Liver (tissue), 7 donors: ENCODE measurements at regions not wholly inside any gene's neighbourhood (a gene's known extent, or its start where the extent isn't known, plus 50 kb on each side); places are given as distances from the start of the nearest gene placed in this dataset.
"Not testable (repeated sequence)": the region's sequence is repeated elsewhere in the genome, so short reads cannot be mapped to it uniquely, and the experiment has no call there.

ENCODE experiments used
- DNase-seq: peaks from one replicate; pipeline ENCODE4 v3.0.0-alpha.2; 2017; ENCODE audit warnings: low spot score
- H3K27ac ChIP-seq, 2 donors: one replicate each; pipeline ENCODE4 v1.7.0; 2013; ENCODE audit warnings: inconsistent platforms in 2 of 2, low read length in 2 of 2, control low read depth in 1 of 2, low read depth in 1 of 2, mild to moderate bottlenecking in 1 of 2
- H3K27me3 ChIP-seq, 4 donors: one replicate each; pipeline versions ENCODE4 v1.6.1 to v1.7.0; 2013; ENCODE audit warnings: low read length in 3 of 4, inconsistent platforms in 1 of 4, mild to moderate bottlenecking in 1 of 4, moderate library complexity in 1 of 4; ENCODE audit not compliant: control insufficient read depth in 4 of 4, insufficient read depth in 4 of 4
- H3K36me3 ChIP-seq, 4 donors: one replicate each; pipeline versions ENCODE4 v1.6.1 to v1.7.0; 2013; ENCODE audit warnings: low read length in 3 of 4, mild to moderate bottlenecking in 3 of 4, low read depth in 1 of 4, moderate library complexity in 1 of 4; ENCODE audit not compliant: control insufficient read depth in 4 of 4, insufficient read depth in 3 of 4
- H3K4me1 ChIP-seq, 4 donors: one replicate each; pipeline versions ENCODE4 v1.6.1 to v1.7.0; 2013; ENCODE audit warnings: low read length in 3 of 4, mild to moderate bottlenecking in 3 of 4, moderate library complexity in 1 of 4; ENCODE audit not compliant: control insufficient read depth in 4 of 4, insufficient read depth in 4 of 4
- H3K4me3 ChIP-seq, 3 donors: one replicate each; pipeline versions ENCODE4 v1.6.1 to v1.7.0; 2013; ENCODE audit warnings: low read length in 3 of 3, control low read depth in 1 of 3, low read depth in 1 of 3, mild to moderate bottlenecking in 1 of 3
- H3K9ac ChIP-seq, 2 donors: one replicate each; pipeline ENCODE4 v1.7.0; 2013; ENCODE audit warnings: low read length in 2 of 2, mild to moderate bottlenecking in 2 of 2, moderate library complexity in 2 of 2, control low read depth in 1 of 2, low read depth in 1 of 2
- H3K9me3 ChIP-seq, 4 donors: one replicate each; pipeline versions ENCODE4 v1.6.1 to v1.7.0; 2013; ENCODE audit warnings: low read length in 3 of 4; ENCODE audit not compliant: control insufficient read depth in 4 of 4
- ATF3 ChIP-seq: IDR thresholded peaks from 2 replicates; pipeline ENCODE4 v1.6.1; 2016; ENCODE audit warnings: antibody characterized with exemption
- EGR1 ChIP-seq, 2 donors: IDR thresholded peaks; 2 replicates each; pipeline ENCODE4 v1.6.1; 2016 to 2018; ENCODE audit warnings: antibody characterized with exemption in 2 of 2, low read depth in 2 of 2
- FOXA1 ChIP-seq: IDR thresholded peaks from 2 replicates; pipeline ENCODE4 v1.6.1; 2016; ENCODE audit warnings: antibody characterized with exemption
- FOXA2 ChIP-seq: IDR thresholded peaks from 2 replicates; pipeline ENCODE4 v1.6.1; 2016; ENCODE audit warnings: antibody characterized with exemption
- GABPA ChIP-seq, 2 donors: IDR thresholded peaks in 1 of 2; conservative IDR thresholded peaks in 1 of 2; 2 replicates each; pipeline ENCODE4 v1.6.1; 2016; ENCODE audit warnings: antibody characterized with exemption in 2 of 2, mild to moderate bottlenecking in 1 of 2, moderate library complexity in 1 of 2
- HNF4G ChIP-seq: IDR thresholded peaks from 2 replicates; pipeline ENCODE4 v1.6.1; 2016; ENCODE audit warnings: antibody characterized with exemption
- JUND ChIP-seq, 2 donors: IDR thresholded peaks; 2 replicates each; pipeline ENCODE4 v1.6.1; 2016; ENCODE audit warnings: antibody characterized with exemption in 2 of 2
- NR2F2 ChIP-seq: IDR thresholded peaks from 2 replicates; pipeline ENCODE4 v1.6.1; 2016; ENCODE audit warnings: antibody characterized with exemption
- RAD21 ChIP-seq, 2 donors: IDR thresholded peaks; 2 replicates each; pipeline ENCODE4 v1.6.1; 2016; ENCODE audit warnings: antibody characterized with exemption in 2 of 2, mild to moderate bottlenecking in 2 of 2
- REST ChIP-seq: IDR thresholded peaks from 2 replicates; pipeline ENCODE4 v1.6.1; 2016; ENCODE audit warnings: antibody characterized with exemption, mild to moderate bottlenecking
- SP1 ChIP-seq: IDR thresholded peaks from 2 replicates; pipeline ENCODE4 v1.6.1; 2018; ENCODE audit warnings: antibody characterized with exemption, mild to moderate bottlenecking
- TAF1 ChIP-seq: conservative IDR thresholded peaks from 2 replicates; pipeline ENCODE4 v1.6.1; 2016; ENCODE audit warnings: antibody characterized with exemption, mild to moderate bottlenecking
- YY1 ChIP-seq: IDR thresholded peaks from 2 replicates; pipeline ENCODE4 v1.6.1; 2016; ENCODE audit warnings: antibody characterized with exemption, mild to moderate bottlenecking
- ZBTB33 ChIP-seq: IDR thresholded peaks from 2 replicates; pipeline ENCODE4 v1.6.1; 2016; ENCODE audit warnings: antibody characterized with exemption
- WGBS: extraction: QIAGEN DNeasy Blood & Tissue Kit; methylation state at CpG from one replicate; pipeline ENCODE4 v1.1.7; 2013; 5-methylcytosine and 5-hydroxymethylcytosine counted together
- TF ChIP-seq, protein P1 (sequence below): IDR thresholded peaks from 2 replicates; pipeline ENCODE4 v1.6.1; 2016; ENCODE audit warnings: antibody characterized with exemption
- donor health status: healthy.
- donor health status: healthy.
- donor health status: healthy.
- donor health status: healthy.

DNA sequence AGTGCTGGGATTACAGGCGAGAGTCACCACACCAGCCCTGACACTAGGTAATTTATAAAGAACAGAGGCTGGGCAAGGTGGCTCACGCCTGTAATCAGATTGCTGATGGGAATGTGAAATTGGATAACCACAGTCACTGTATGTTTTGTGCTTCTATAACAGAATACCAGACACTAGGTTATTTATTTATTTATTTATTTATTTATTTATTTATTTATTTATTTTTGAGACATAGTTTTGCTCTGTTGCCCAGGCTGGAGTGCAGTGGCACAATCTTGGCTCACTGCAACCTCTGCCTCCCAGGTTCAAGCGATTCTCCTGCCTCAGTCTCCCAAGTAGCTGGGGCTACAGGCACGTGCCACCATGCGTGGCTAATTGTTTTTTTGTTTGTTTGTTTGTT lies 130.0 kb upstream of the FOXN3 start:
- not testable (repeated sequence) for H3K9me3 ChIP-seq, H3K4me3 ChIP-seq, H3K27ac ChIP-seq, H3K27me3 ChIP-seq, H3K36me3 ChIP-seq, H3K9ac ChIP-seq, DNase-seq, H3K4me1 ChIP-seq
- WGBS = 88% methylated on average over 5 of the region's 5 CpGs

DNA sequence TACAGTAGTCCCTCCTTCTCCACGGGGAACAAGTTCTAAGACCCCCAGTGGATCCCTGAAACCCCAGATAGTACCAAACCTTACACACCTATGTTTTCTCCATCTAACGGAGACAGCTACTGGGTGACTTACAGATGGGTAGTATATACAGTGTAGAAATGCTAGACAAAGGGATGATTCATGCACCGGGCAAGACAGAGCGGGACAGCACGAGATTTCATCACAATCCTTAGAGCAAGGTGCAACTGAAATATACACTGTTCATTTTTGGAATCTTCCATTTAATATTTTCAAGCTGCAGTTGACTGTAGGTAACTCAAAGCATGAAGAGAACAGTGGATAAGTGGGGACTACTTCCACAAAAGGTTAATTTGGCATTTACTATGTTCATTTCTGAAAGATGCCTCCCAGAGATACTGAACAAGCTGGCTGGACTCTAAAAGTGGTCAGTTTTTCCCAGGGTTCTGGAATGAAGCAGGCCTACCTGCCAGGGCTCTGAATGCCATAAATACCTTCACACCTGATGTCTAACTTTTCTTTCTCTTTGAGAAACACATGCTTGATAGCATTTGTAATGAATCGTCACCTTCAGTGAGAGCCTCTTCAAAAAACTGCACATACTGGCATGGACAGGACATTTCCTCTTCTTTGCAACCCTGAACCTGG lies 127.7 kb upstream of the FOXN3 start:
- Histone ChIP-seq H3K27me3 (no peaks in the 10 kb centered on the region), H3K36me3 (peaks cover 0 to 3% (median 0%) of the 10 kb centered on the region in 4 donors), H3K4me1 (no peaks in the 10 kb centered on the region), H3K9me3 (no peaks in the 10 kb centered on the region), H3K4me3 (no peak overlapping the region), H3K27ac (no peak overlapping the region), H3K9ac (no peak overlapping the region)
- WGBS = 90% methylated on average over 6 of the region's 6 CpGs
- no peak for DNase-seq
- TF ChIP-seq EGR1 (IDR thresholded peaks at IDR 0.05; ENCODE audit: low read depth in 2 of 2) = no peak
- TF ChIP-seq, protein P1, sequence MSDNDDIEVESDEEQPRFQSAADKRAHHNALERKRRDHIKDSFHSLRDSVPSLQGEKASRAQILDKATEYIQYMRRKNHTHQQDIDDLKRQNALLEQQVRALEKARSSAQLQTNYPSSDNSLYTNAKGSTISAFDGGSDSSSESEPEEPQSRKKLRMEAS = no peak
- no peak for TF ChIP-seq JUND (IDR thresholded peaks at IDR 0.05)
- no peak for TF ChIP-seq RAD21 (IDR thresholded peaks at IDR 0.05)
- TF ChIP-seq FOXA1 = no peak
- TF ChIP-seq REST = no peak
- TF ChIP-seq TAF1 = no peak
- TF ChIP-seq GABPA (IDR thresholded peaks at IDR 0.05 in 1 of 2, conservative IDR thresholded peaks at IDR 0.05 in 1 of 2) = no peak
- no peak for TF ChIP-seq SP1
- no peak for TF ChIP-seq ZBTB33
- no peak for TF ChIP-seq ATF3
- no peak for TF ChIP-seq HNF4G
- no peak for TF ChIP-seq FOXA2
- TF ChIP-seq YY1 = no peak
- TF ChIP-seq NR2F2 = no peak
